Activated CD4-positive, alpha-beta T cell treated with anti-CD3 and anti-CD28 coated beads for 48 hours (primary cell): ENCODE measurements at regions not wholly inside any gene's neighbourhood (a gene's known extent, or its start where the extent isn't known, plus 50 kb on each side); places are given as distances from the start of the nearest gene placed in this dataset.

Experiments used
- DNase-seq: peaks from one replicate; pipeline ENCODE4 v3.0.0-alpha.2; 2020

DNA sequence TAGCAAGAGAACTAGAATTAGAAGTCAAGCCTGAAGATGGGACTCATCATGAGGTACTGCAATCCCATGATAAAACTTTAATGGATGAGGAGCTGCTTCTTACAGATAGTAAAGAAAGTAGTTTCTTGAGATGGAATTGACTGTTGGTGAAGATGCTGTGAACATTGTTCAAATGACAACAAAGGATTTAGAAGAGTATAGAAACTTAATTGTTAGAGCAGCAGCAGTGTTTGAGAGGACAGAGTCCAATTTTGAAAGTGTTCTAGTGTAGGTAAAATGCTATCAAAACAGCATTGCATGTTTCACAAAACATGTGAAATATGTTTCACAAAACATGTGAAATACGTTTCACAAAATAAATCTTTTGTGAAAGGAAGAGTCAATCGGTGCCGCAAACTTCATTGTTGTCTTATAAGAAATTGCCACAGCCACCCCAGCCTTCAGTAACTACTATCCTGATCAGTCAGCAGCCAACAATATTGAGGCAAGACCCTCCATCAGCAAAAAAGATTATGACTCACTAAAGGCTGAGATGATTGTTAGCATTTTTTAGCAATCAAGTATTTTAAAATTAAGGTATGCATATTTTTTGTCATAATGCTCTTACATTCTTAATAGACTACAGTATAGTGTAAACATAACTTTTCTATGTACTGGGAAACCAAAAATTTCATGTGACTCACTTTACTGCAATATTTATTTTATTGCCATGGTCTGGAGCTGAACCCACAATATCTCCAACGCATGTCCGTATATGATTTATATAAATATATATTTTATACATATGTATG lies 173.4 kb upstream of the BMP4 start:
- no peak for DNase-seq

GRCh38 chr14:54132496-54132895 lies 175.9 kb upstream of the BMP4 start:
- no peak for DNase-seq

GRCh38 chr14:54133896-54134295 lies 177.3 kb upstream of the BMP4 start:
- no peak for DNase-seq

DNA sequence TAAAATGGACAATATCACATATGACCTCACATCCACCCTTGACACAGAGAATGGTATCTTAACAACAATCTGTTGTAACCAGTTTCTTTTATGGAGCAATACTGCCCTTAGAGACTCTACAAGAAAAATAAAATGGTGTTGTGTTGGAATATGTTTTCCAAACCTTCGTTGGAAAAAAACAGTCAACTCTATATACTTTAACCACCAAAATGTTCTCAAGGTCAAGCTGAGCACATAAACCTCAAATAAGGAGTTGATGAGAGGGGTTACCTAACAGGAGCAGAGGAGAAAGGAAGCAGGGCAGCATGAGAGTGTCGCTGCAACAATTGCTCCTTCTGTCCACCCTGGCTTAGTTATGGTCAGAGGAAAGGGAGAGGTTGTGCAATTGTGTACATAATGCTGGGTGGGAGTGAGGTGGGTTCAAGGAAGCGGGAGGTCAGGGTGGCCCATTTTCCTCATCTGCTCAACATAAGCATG lies 179.2 kb upstream of the BMP4 start:
- DNase-seq, result no peak

- DNase-seq, result no peak
These were observed 180.4 kb upstream of the BMP4 start for GRCh38 chr14:54136894-54137613.

DNA sequence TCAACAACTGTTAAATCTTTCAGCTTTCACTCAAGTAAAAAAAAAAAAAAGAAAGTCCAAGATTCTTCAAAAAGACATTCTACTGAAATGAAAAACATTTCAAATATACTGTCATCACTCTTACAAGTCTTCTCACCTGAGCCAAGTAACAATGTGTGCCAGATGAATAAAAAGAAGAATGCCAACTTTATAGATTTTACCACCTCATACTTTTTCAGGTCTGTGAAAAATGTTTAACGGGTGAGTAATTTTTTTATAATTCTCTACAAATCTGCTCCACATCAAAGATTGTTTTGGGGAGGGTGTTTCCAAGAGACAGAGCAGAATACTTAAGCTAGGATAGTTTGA lies 181.0 kb upstream of the BMP4 start:
- DNase-seq, result no peak

DNA sequence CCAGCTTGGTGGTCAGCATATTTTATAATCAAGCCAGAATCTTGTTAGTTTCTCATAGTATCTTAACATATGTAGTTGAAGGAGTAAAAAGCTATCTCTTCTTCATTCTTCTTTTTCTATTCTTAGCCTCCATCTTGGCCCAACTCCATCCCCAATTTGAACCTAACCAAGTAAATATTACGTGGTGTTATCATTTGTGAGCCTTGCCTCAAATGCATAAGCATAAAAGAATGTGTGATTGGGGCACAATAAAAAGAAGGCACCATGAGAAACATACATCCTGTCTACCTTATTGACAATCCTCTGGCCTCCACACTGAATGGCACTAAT lies 181.4 kb upstream of the BMP4 start:
- DNase-seq, result no peak

DNA sequence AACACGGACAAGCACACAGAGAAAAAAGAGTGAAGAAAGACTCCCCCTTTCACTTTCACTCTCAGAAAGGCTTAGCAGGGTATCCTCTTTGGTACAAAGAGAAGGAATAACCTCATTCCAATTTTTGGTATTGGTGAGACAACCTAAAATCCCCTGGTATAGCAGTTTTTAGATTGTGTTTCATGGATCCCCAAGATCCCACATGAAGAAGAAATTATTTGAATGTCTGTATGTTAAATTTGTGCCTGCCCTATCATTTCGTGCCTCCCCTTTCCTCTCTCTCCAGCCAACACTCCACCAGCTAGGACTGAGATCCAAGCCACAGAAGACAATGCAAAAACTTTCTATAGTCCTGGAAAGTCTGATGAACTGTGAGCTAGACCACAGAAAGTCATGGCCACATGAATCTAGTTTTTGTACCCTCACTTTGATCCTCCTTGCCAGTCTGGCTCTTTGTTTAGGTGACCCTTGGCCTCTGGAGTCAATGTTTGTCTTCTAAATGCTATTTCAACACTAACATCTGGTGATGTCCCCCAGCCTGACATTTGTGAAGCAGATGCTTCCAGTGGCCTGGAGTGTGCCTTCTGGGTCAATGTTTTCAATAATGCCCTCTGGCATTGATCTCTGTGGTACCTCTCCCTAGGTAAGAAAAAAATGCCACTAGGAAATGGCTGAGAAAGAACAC lies 181.9 kb upstream of the BMP4 start:
- DNase-seq, result no peak

GRCh38 chr14:54140551-54140950 lies 183.9 kb upstream of the BMP4 start:
- no peak for DNase-seq

- DNase-seq, result no peak
These were observed 190.0 kb upstream of the BMP4 start for GRCh38 chr14:54146601-54147000.

DNA sequence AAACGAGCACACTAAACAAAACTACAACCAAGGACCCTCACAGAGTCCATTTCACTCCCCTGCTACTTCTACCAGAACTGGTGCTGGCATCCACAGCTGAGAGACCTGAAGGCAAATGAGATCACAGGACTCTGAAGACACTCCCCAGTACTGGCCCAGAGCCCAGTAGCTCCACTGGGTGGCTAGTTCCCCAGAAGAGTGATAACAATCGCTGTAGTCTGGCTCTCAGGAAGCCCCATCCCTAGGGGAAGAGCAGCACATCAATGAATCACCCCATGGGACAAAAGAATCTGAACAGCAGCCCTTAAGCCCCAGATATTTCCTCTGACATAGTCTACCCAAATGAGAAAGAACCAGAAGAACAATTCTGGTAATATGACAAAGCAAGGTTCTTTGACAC lies 190.7 kb upstream of the BMP4 start:
- no peak for DNase-seq

DNA sequence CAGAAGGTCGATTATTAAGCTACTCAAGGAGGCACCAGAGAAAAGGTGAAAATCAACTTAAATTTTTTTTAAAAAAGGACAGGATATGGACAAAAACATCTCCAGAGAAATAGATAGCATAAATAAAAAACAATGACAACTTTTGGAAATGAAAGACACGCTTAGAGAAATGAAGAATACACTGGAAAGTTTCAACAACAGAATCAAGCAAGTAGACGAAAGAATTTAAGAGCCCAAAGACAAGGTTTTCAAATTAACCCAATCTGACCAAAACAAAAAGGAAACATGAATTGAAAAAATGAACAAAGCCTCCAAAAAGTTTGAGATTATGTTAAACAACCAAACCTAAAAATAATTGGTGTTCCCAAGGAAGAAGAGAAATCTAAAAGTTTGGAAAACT lies 191.1 kb upstream of the BMP4 start:
- DNase-seq, result no peak

GRCh38 chr14:54148251-54148650 lies 191.6 kb upstream of the BMP4 start:
- DNase-seq, result no peak

GRCh38 chr14:54152351-54152750 lies 195.7 kb upstream of the BMP4 start:
- no peak for DNase-seq

DNA sequence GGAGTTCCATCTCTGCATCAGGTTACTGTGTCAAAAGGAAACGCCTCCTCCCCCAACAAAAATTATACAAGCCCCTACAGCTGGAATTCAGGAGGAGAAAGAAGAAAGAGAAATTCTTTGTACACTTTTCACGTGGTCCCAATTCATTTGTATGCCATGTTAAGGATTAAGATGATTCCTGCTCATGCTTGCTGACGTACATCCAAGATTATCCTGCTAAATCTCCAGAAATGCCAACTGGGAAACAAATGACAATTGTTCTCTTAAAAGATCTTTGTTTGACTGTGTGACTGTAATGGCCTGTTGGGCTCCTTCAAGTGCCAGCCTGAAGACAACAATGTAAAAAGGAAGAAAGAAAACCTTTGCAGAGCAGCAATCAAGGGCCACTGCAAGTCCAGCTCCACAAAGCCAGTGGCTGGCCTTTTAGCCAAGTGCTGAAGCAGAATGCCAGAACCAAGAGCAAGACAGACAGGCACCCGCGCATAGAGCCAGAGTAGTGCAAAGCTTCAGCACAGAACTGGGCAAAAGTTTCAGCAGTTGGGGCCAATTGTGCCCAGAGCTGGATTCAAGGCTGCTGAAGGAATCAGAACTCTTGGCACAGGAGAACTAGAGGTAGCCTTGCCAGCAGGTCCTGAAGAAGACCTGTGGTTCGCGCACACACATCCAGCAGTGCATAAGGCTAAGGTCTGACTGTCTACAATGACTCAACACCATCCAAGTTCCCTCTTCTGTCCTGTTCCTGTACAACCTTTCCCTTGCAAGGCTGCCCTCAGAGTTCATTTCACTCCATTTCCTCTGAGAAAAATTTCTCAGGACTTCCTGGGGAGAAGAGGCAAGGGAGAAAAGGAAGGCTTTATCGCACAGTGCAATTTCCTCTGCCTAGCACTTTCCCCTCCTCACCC lies 209.7 kb upstream of the BMP4 start:
- no peak for DNase-seq

DNA sequence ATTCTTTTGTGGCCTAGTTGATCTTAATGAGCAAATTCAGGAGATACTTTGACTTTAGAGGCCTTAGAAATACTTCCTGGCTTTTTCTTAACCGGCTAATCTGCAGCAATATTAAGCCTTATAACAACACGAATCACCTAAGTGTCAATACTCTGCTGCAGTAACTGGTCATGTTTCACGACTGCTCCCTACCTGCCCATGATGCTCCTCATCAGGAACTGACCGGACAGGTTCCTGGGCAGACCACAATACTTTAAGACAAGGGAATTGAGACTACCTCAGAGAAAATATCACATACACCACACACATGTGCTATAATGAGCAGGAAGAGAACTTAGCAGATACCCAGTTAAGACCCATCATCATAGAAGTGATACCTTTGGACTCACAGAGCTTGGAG lies 211.9 kb upstream of the BMP4 start:
- DNase-seq, result no peak

DNA sequence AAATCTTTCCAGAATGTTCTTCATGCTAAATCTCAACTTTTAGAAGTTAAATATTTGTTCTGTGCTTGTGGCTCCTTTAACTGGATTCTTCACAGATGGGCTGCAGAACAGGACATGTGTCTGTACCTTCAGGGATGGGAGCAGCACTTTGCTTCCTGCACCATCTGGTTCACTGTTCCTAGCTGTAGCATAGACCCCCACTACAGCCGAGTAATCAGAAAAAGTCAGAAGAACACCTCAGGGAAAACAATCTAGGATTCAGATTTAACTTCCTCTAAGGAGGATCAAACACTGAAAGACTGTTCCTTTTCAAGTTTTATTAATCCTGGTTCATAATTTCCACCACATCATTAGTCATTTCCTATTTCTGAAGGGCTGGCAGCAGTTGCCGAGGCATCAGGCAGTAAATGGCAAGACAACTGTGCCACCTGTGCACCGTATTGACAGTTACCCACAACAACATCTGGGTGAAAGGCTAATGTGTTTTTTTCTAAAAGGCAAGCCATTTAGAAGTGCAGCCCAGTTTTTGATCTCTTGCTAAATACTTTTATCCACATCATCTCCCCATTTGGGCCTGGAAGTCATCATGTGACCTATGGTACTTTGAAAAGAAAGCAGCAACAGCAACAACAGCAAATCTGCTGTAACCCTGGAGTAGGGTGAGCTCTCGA lies 212.8 kb upstream of the BMP4 start:
- no peak for DNase-seq

DNA sequence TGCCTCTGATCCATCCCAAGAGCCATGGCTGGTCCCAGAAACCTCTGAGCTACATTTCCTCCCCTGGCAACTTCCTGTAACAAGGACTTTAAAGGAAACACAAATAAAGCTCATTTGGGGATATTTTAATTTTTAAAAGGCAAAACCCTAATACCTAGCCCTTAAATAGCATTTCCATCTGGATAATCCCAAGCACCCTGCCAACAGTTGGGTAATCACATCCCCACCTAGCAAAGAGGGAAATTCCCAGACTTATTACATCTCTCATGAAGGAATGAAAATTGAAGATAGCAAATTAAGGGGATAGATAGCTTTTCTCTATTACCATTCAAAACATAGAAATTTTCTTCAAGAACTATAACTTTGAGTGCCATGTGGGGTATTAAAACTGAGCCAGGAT lies 213.7 kb upstream of the BMP4 start:
- no peak for DNase-seq

DNA sequence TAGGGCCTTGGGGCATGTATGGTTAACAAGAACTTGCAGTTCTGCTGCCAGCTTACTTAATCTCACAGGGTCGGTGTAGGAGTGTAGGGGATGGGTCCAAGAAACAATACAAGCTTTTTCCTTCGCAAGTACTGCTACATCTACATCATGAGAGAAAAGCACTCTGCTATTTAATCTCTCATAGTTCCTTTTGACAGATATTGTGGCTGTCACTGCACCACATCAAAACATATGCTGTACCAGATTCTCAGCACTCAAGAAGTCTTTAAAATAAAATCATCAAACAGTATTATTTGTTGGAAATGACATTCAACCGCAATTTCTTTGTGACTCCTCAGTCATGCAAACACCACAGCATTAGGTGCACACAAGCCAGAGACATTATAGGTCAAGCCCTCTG lies 215.5 kb upstream of the BMP4 start:
- no peak for DNase-seq

DNA sequence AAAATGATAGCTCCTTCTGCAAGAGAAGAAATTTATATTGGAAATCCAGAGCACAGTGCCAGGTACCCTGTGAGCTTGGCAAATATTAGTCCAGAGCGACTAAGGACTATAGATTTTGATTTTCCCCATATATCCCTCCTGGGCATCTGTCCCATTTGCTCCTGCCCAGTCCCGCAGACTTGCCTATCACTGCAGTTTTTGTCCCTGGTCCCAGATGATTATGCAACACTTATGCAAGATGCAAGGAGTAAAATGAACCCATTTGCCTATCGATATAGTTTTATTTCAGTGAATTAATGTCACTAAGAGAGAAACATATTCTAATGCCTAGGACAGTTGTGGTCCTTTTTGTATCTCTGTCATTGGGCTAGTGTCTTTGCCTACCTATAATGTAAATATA lies 215.9 kb upstream of the BMP4 start:
- DNase-seq, result no peak

GRCh38 chr14:54173802-54174201 lies 217.2 kb upstream of the BMP4 start:
- DNase-seq, result no peak

GRCh38 chr14:54174457-54174856 lies 217.8 kb upstream of the BMP4 start:
- DNase-seq, result no peak
